ENCODE measurements at regions not wholly inside any gene's neighbourhood (a gene's known extent, or its start where the extent isn't known, plus 50 kb on each side); places are given as distances from the start of the nearest gene placed in this dataset.

DNA sequence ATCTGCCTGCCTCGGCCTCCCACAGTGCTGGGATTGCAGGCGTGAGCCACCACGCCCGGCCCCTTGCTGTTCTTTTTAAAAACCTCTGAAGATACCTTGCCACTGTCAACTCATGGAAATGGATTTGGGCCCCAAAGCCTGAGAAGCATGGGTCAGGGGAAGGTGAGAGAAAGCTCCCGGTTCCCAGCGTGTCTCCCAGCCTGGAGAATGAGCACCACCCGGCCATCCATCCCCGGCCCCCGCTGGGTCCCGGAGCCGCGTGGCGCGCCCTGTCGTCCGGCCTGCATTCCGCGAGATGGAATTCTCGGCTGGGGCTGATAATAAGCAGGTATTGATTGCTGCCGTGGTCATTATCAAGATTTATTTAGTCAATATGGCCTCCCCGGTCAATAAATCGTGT lies 126.5 kb upstream of the MYL2 start:
- TF ChIP-seq CTCF (conservative IDR thresholded peaks at IDR 0.05), result no peak
- TF ChIP-seq ZFX (IDR thresholded peaks at IDR 0.05), result no peak
